SU-DHL-6 (cell line): ENCODE measurements at regions not wholly inside any gene's neighbourhood (a gene's known extent, or its start where the extent isn't known, plus 50 kb on each side); places are given as distances from the start of the nearest gene placed in this dataset.

Source experiments
- H2AFZ ChIP-seq: fragments of 200-600 bp; sonication (generic); 2 replicates; pipeline ENCODE4 v1.6.1; 2014; ENCODE audit warnings: low read depth, mild to moderate bottlenecking, moderate library complexity, mixed read lengths, antibody characterized with exemption, low read length; ENCODE audit not compliant: severe bottlenecking
- H3F3A ChIP-seq: fragments of 200-600 bp; shearing (Covaris generic); 2 replicates; pipeline ENCODE4 v1.6.0; 2016; ENCODE audit warnings: antibody characterized with exemption, mild to moderate bottlenecking; ENCODE audit not compliant: insufficient read depth
- H3K27ac ChIP-seq: fragments of 200-600 bp; sonication (generic); 2 replicates; pipeline ENCODE4 v1.5.1; 2016; ENCODE audit warnings: low read depth, mild to moderate bottlenecking, low read length, moderate library complexity, mixed read lengths
- H3K27me3 ChIP-seq: fragments of 200-600 bp; sonication (generic), shearing (Covaris generic); 2 replicates; pipeline ENCODE4 v1.6.0; 2014; ENCODE audit warnings: mild to moderate bottlenecking, low read length
- H3K36me3 ChIP-seq: fragments of 200-600 bp; sonication (generic); 2 replicates; pipeline ENCODE4 v1.6.1; 2014; ENCODE audit warnings: mild to moderate bottlenecking, low read length, mixed read lengths
- H3K4me2 ChIP-seq: fragments of 300-600, 200-600 bp; shearing (Covaris generic), sonication (generic); 2 replicates; pipeline ENCODE4 v1.6.0; 2014; ENCODE audit warnings: low read length, low read depth, mild to moderate bottlenecking; ENCODE audit not compliant: poor library complexity, severe bottlenecking
- H3K4me3 ChIP-seq: fragments of 200-600 bp; sonication (generic); 2 replicates; pipeline ENCODE4 v1.5.1; 2014; ENCODE audit warnings: antibody characterized with exemption, low read length, mild to moderate bottlenecking, mixed read lengths; ENCODE audit not compliant: insufficient read depth, poor library complexity, severe bottlenecking
- H3K79me2 ChIP-seq: fragments of 200-600 bp; sonication (generic); 2 replicates; pipeline ENCODE4 v1.6.1; 2014; ENCODE audit warnings: mild to moderate bottlenecking, low read length, moderate library complexity; ENCODE audit not compliant: insufficient read depth
- H3K9ac ChIP-seq: fragments of 200-600 bp; sonication (generic); 2 replicates; pipeline ENCODE4 v1.7.0; 2014; ENCODE audit warnings: mild to moderate bottlenecking, low read length
- H3K9me2 ChIP-seq: fragments of 200-600 bp; sonication (generic); replicated peaks from 2 replicates; pipeline ENCODE4 v1.6.1; 2014; ENCODE audit warnings: low read length; ENCODE audit not compliant: insufficient read depth
- H3K9me3 ChIP-seq: fragments of 200-600 bp; sonication (generic); 2 replicates; pipeline ENCODE4 v1.6.1; 2014; ENCODE audit warnings: low read length, mixed read lengths; ENCODE audit not compliant: insufficient read depth
- H4K20me1 ChIP-seq: fragments of 200-600 bp; sonication (generic); 2 replicates; pipeline ENCODE4 v1.6.1; 2014; ENCODE audit warnings: low read depth, mild to moderate bottlenecking, antibody characterized with exemption, low read length, moderate library complexity, mixed read lengths
- CTCF ChIP-seq: fragments of 200-600 bp; sonication (generic); IDR thresholded peaks from one replicate; pipeline ENCODE4 v1.5.1; 2017; ENCODE audit warnings: antibody characterized with exemption, mild to moderate bottlenecking, low read length, moderate library complexity; ENCODE audit not compliant: insufficient read depth, poor library complexity, severe bottlenecking
- EZH2phosphoT487 ChIP-seq: fragments of 200-600 bp; sonication (generic), shearing (Covaris generic); conservative IDR thresholded peaks from 2 replicates; pipeline ENCODE4 v1.6.1; 2018; ENCODE audit warnings: mild to moderate bottlenecking, antibody characterized with exemption, low read length, moderate library complexity, mixed read lengths

DNA sequence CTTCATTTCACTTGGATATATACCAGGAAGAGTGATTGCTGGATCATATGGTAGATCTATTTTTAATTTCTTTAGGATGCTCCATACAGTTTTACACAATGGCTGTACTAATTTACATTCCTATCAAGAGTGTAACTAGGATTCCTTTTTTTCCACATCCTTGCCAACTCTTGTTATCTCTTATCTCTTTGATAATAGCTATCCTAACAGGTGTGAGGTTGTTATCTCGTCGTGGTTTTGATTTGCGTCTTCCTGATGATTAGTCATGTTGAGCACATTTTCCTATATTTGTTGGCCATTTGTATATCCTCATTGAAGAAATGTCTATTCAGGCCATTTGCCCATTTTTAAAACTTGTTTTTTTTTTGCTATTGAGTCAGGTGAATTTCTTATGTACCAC lies 552.4 kb downstream of the RFPL4B start:
- Histone ChIP-seq H3K27me3 (no peaks in the 10 kb centered on the region), H3K9me2 (no peaks in the 10 kb centered on the region), H4K20me1 (no peaks in the 10 kb centered on the region), H3F3A (no peaks in the 10 kb centered on the region), H3K36me3 (no peaks in the 10 kb centered on the region), H3K79me2 (no peaks in the 10 kb centered on the region), H3K4me3 (no peak overlapping the region), H3K4me2 (no peak overlapping the region), H2AFZ (no peak overlapping the region), H3K9me3 (no peaks in the 10 kb centered on the region), H3K27ac (no peak overlapping the region), H3K9ac (no peak overlapping the region)
- no peak for TF ChIP-seq EZH2phosphoT487
- no peak for TF ChIP-seq CTCF

DNA sequence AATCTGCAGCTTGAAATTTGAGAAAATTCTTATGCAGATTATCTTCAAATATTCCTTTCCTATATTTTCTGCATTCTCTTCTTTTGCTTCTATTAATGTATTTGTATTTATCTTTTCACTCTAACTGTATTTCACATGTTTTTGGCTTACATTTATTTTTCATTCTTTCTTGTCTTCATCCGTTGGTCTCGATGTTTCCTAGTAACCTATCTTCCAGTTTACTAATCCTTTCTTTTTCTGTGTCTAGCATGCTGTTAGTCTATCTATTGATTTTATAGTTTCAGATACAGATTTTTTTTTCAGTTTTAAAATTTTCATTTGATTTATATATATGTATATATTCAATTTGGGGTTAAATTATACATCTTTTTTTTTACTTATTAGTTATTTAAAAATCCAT lies 556.2 kb downstream of the RFPL4B start:
- H3K27me3 ChIP-seq, result no peaks in the 10 kb centered on the region
- H3K4me2 ChIP-seq, result no peak overlapping the region
- no peaks in the 10 kb centered on the region for H3F3A ChIP-seq
- no peak for TF ChIP-seq CTCF
- no peak for TF ChIP-seq EZH2phosphoT487
- H3K27ac ChIP-seq, result no peak overlapping the region
- no peak overlapping the region for H3K4me3 ChIP-seq
- H4K20me1 ChIP-seq, result no peaks in the 10 kb centered on the region
- H3K9me3 ChIP-seq, result no peaks in the 10 kb centered on the region
- H3K9me2 ChIP-seq, result no peaks in the 10 kb centered on the region
- H2AFZ ChIP-seq, result no peak overlapping the region
- no peaks in the 10 kb centered on the region for H3K79me2 ChIP-seq
- H3K9ac ChIP-seq, result no peak overlapping the region
- H3K36me3 ChIP-seq, result no peaks in the 10 kb centered on the region

- H3K36me3 ChIP-seq, result no peaks in the 10 kb centered on the region
- H4K20me1 ChIP-seq, result no peaks in the 10 kb centered on the region
- no peak overlapping the region for H3K4me3 ChIP-seq
- no peaks in the 10 kb centered on the region for H3K27me3 ChIP-seq
- no peaks in the 10 kb centered on the region for H3K9me2 ChIP-seq
- no peaks in the 10 kb centered on the region for H3F3A ChIP-seq
- no peaks in the 10 kb centered on the region for H3K79me2 ChIP-seq
- H3K9me3 ChIP-seq, result no peaks in the 10 kb centered on the region
- H3K27ac ChIP-seq, result no peak overlapping the region
- H3K4me2 ChIP-seq, result no peak overlapping the region
- H3K9ac ChIP-seq, result no peak overlapping the region
- TF ChIP-seq EZH2phosphoT487 (no peak), CTCF (no peak)
- H2AFZ ChIP-seq, result no peak overlapping the region
These were observed 559.6 kb downstream of the RFPL4B start for GRCh38 chr6:112906726-112907125.

GRCh38 chr6:112909781-112910180 lies 562.7 kb downstream of the RFPL4B start:
- Histone ChIP-seq H3K27me3 (no peaks in the 10 kb centered on the region), H3K9me3 (no peaks in the 10 kb centered on the region), H3K4me2 (no peak overlapping the region), H3K27ac (no peak overlapping the region), H2AFZ (no peak overlapping the region), H3K36me3 (no peaks in the 10 kb centered on the region), H3K9ac (no peak overlapping the region), H3K4me3 (no peak overlapping the region), H3K9me2 (no peaks in the 10 kb centered on the region), H3K79me2 (no peaks in the 10 kb centered on the region), H4K20me1 (no peaks in the 10 kb centered on the region), H3F3A (no peaks in the 10 kb centered on the region)
- TF ChIP-seq CTCF (no peak), EZH2phosphoT487 (no peak)
